ENCODE measurements at regions not wholly inside any gene's neighbourhood (a gene's known extent, or its start where the extent isn't known, plus 50 kb on each side); places are given as distances from the start of the nearest gene placed in this dataset.

GRCh38 chr2:128696421-128696820 is 377.8 kb upstream of the HS6ST1 start:
- Histone ChIP-seq H3K4me3 (replicated peaks in 1 of 3; ENCODE audit: insufficient read depth in 1 of 3, low read depth in 1 of 3, low read length in 3 of 3) (no peak overlapping the region), H3K27me3 (ENCODE audit: control insufficient read depth in 2 of 2, insufficient read depth in 2 of 2, low read length in 2 of 2) (no peaks in the 10 kb centered on the region), H3K9me3 (replicated peaks; ENCODE audit: control insufficient read depth, insufficient read depth, low read length) (peaks cover 1% of the 10 kb centered on the region), H3K4me1 (ENCODE audit: control insufficient read depth, extremely low read depth, insufficient read depth, low read length) (no peaks in the 10 kb centered on the region), H3K9ac (replicated peaks; ENCODE audit: extremely low read depth, insufficient read depth, low read length) (no peak overlapping the region), H3K36me3 (ENCODE audit: control insufficient read depth in 2 of 2, extremely low read depth in 1 of 2, insufficient read depth in 2 of 2, low read length in 2 of 2) (no peaks in the 10 kb centered on the region), H2AFZ (ENCODE audit: low read depth, low read length) (no peak overlapping the region), H4K20me1 (replicated peaks; ENCODE audit: control insufficient read depth, extremely low read depth, insufficient read depth, low read length) (no peaks in the 10 kb centered on the region), H3K4me2 (ENCODE audit: insufficient read depth, low read length) (no peak overlapping the region), H3K9me1 (replicated peaks; ENCODE audit: control insufficient read depth, extremely low read depth, insufficient read depth, low read length) (no peaks in the 10 kb centered on the region), H3K79me2 (ENCODE audit: control insufficient read depth, insufficient read depth, low read length) (no peaks in the 10 kb centered on the region), H3K27ac (ENCODE audit: insufficient read depth, low read depth, low read length) (no peak overlapping the region)
- TF ChIP-seq POLR2A (IDR thresholded peaks at IDR 0.05; ENCODE audit: low read depth, low read length) (no peak), JUN (IDR thresholded peaks at IDR 0.05; ENCODE audit: borderline replicate concordance, insufficient read depth, insufficient read length, low read depth) (no peak), POLR2AphosphoS5 (IDR thresholded peaks at IDR 0.05; ENCODE audit: insufficient read depth, low read depth, low read length) (no peak), FOS (IDR thresholded peaks at IDR 0.05; ENCODE audit: borderline replicate concordance, insufficient read depth, low read length) (no peak), MYC (IDR thresholded peaks at IDR 0.05; ENCODE audit: low read depth, low read length) (no peak), EZH2 (IDR thresholded peaks at IDR 0.05; ENCODE audit: borderline replicate concordance, low read depth, low read length, severe bottlenecking) (no peak), GATA2 (IDR thresholded peaks at IDR 0.05; ENCODE audit: insufficient read depth, insufficient read length, low read depth, low read length) (no peak)
- TF ChIP-seq, protein P1, sequence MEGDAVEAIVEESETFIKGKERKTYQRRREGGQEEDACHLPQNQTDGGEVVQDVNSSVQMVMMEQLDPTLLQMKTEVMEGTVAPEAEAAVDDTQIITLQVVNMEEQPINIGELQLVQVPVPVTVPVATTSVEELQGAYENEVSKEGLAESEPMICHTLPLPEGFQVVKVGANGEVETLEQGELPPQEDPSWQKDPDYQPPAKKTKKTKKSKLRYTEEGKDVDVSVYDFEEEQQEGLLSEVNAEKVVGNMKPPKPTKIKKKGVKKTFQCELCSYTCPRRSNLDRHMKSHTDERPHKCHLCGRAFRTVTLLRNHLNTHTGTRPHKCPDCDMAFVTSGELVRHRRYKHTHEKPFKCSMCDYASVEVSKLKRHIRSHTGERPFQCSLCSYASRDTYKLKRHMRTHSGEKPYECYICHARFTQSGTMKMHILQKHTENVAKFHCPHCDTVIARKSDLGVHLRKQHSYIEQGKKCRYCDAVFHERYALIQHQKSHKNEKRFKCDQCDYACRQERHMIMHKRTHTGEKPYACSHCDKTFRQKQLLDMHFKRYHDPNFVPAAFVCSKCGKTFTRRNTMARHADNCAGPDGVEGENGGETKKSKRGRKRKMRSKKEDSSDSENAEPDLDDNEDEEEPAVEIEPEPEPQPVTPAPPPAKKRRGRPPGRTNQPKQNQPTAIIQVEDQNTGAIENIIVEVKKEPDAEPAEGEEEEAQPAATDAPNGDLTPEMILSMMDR (IDR thresholded peaks at IDR 0.05; ENCODE audit: extremely low read depth in 1 of 2, insufficient read depth in 1 of 2, low read depth in 1 of 2, low read length in 2 of 2), result no peak
- TF ChIP-seq, protein P2, sequence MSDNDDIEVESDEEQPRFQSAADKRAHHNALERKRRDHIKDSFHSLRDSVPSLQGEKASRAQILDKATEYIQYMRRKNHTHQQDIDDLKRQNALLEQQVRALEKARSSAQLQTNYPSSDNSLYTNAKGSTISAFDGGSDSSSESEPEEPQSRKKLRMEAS (IDR thresholded peaks at IDR 0.05; ENCODE audit: insufficient read depth, insufficient read length), result no peak
- BruUV-seq (replicated peaks), result no TSS peak
- CTCF ChIA-PET, result no interaction called here
- FAIRE-seq (no peak), DNase-seq (ENCODE audit: low read depth, low spot score) (no peak)
- POLR2A ChIA-PET, result no interaction called here
- dilution Hi-C loops (cut with MboI; ENCODE audit: extremely low pct_ligation_motif_present, low sequenced_read_pairs) (no loop called here), intact Hi-C loops (cut with micrococcal nuclease) (no loop called here)
